GM19438 (cell line): ENCODE measurements at regions not wholly inside any gene's neighbourhood (a gene's known extent, or its start where the extent isn't known, plus 50 kb on each side); places are given as distances from the start of the nearest gene placed in this dataset.
"Not testable (repeated sequence)": the region's sequence is repeated elsewhere in the genome, so short reads cannot be mapped to it uniquely, and the experiment has no call there.

Source experiments
- ATAC-seq: cut with Tn5 transposase; IDR thresholded peaks from one replicate; pipeline ENCODE4 v1.9.1; 2021; ENCODE audit warnings: low read depth; ENCODE audit not compliant: unreplicated experiment

DNA sequence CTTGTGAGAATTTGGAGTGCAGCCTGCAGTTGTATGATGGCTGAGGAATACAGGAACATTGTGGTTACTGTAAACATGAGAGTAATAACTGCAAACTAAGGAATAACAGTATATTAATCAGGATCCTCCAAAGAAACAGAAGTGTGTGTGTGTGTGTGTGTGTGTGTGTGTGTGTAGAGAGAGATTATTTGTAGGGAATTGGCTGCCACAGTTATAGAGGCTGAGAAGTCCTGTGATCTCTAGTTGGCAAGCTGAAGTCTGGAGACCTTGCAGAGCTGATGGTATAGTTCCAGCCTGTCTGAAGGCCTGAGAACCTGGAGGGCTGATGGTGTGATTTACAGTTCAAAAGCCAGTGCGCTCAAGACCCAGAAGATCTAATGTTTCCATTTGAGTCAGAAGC lies 273.3 kb upstream of the FRG1 start:
- not testable (repeated sequence) for ATAC-seq

DNA sequence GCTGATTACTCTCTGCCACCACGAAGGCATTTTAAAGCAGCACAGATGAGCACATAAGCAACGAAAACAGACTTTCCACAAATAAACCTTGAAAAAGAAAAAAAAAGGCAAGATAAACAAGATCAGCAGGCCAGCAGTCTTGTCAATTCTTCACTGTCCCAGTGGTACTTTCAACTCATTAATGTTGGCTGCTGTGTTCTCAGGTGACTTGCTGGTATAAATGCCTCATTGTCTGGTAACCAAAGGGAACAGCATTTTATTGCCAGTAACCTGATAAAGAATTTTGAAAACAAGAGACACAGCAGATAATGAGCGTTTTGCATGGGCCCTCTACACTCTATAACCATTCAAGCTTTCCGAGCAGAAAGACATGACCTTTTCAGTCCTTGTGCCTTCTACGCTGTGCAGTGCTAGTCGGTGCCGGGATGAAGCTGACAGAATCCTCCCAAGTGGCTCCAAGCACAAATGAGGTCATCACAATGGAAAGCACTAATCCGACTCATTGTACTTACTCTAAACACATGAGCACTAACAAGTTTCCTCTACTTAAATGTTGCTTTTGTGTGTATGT lies 242.9 kb upstream of the FRG1 start:
- ATAC-seq, result not testable (repeated sequence)

GRCh38 chr4:189703000-189703399 lies 237.7 kb upstream of the FRG1 start:
- not testable (repeated sequence) for ATAC-seq

GRCh38 chr4:189706821-189707220 lies 233.9 kb upstream of the FRG1 start:
- not testable (repeated sequence) for ATAC-seq

- not testable (repeated sequence) for ATAC-seq
These were observed 233.4 kb upstream of the FRG1 start for GRCh38 chr4:189707227-189707626.

DNA sequence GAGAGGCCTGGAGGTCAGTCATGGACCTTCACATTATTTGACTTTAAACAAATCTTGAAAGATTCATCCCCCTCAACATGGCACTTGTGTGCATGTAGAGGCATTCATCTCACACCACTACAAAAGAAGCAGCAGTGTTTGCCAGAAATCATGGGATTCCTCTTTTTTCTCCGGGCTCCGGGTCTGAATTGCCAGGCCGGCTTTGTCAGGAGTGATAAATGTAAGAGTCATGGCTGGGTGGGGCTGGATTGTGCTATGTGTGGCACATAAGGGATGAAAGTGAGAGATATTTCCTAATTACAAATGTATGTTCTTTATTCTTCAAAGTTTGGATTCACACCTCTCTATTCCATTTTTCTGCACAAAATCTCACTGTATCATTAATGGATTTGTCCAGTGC lies 228.7 kb upstream of the FRG1 start:
- not testable (repeated sequence) for ATAC-seq

DNA sequence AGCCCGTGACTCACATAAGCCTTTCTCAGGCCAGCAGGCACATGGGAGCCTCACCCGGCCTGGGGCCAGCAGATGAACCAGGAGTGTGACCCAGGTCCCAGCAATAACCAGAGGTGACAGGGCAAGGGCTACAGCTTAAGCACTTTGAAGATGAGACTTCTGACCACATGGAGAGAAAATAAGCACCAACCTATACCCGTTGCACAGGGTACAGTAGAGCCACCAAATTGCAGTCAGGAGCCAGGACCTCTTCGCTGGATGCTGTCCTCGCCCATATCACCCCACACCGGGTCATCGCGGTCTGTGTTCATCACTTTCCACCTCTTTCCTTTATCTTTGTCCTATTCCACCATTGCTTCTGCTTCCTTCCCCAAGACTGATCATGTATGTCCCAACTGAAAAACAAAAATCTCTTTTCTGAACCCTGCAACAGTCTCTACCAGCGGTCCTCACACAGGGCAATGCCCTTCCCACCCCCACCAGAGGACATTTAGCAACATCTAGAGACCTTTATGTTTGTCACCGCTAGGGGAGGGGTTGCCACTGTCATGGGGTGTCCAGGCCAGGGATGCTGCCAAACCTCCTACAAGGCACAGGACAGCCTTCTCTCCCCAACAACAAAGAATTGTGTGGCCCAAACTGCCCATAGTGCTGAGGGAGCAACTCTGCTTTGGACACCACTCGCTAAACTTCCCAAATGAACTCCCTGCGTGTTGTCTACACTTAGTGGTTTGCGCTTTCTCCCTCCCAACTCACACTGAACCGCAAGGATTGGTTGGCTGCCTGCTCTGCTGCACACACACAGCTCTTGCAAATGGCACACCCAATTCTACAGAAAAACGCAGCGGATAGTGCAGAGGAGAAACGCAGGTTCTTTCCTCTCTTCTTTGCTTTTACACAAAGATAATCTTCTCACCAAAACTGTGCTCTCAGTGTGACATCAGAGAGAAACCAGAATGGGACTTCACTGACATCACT lies 219.4 kb upstream of the FRG1 start:
- ATAC-seq, result not testable (repeated sequence)

DNA sequence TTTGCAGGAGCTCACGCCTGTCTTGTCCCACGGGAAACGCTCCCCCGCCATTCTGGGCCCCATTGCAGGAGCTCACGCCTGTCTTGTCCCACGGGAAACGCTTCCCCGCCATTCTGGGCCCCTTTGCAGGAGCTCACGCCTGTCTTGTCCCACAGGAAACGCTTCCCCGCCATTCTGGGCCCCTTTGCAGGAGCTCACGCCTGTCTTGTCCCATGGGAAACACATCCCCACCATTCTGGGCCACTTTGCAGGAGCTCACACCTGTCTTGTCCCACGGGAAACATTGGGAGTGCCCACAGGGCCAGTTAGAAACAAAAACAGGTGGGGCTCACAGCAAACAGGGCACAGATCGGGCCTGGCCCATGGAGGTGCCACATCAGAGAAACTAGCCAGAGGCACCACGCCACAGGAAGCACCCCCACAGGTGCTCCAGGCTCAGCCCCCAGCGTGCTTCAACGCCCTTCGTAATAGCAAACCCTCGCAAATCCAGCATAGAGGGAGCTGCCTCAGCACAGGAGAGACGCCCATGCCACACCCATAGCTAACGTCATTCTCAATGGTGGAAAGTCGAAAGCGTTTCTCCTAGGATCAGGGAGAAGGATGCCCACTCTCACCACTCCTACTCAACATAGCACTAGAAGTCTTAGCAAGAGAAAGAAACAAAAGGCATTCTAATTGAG lies 218.2 kb upstream of the FRG1 start:
- not testable (repeated sequence) for ATAC-seq

DNA sequence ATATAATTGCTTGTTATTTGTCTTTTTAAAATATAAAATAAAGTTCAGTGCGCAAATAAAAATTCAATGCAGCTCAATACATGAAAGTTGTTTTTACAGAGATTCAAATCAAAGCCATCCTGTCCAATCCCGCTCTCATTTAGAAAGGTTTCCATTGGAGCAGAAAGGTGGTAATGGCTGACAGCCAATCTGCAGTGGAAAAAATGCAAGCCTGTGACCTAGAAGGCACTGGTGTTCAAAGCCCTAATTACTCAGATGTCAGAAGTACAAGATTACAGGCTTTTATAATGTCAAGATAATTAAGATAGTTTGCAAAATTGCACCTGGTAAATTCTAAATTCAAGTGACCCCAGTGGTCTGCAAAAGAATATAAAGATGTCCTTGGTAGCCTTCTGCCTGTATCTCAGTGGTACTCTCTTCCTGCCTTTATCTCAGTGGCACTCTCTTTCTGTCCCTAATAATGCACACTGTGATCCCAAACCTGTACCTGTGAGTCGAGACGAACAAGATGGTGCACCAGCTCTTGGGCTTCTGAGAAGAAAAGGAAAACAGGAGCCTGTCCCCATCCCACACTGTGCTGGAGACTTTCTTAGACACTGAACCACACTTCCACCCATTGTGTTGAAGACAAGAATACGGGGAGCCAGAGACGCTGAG lies 212.6 kb upstream of the FRG1 start:
- ATAC-seq, result not testable (repeated sequence)

DNA sequence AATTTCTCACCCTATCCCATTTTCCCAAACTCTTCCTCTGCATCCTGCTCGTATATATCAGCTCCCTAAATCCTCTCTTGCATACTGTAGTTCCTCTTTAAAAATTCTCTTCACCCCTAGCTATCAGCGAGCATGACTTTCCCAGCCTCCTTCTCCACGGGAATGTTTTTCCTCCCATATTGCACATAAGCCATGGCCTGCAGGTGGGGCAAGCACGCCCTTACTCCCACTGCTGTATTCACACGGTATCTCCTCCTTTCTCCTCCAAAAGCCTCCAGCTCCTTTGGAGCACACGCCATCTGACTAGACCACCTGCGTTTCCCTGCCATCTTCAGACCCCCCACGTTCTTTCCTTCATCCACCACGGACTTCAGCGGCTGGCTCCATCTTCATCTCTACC lies 208.7 kb upstream of the FRG1 start:
- not testable (repeated sequence) for ATAC-seq

DNA sequence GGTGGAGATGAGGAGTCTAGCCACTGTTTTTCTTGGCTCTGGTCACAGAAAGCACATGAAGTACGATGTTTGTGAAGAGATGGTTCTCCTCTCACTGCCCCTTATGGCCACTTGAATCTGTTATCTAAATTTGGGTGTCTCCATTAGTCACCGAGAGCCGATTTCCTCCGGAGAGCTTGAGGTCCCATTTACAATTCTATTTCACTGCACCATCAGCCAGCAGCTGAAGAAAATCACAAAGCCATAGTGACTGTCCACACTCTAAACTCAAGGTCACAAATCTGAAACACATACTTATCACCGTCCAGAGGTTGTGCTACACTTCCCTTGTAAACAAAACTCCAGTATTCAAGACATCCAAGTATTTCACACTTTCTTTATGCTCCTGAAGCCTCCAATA lies 207.2 kb upstream of the FRG1 start:
- ATAC-seq, result not testable (repeated sequence)

- not testable (repeated sequence) for ATAC-seq
These were observed 205.9 kb upstream of the FRG1 start for GRCh38 chr4:189734648-189735267.

- ATAC-seq, result not testable (repeated sequence)
These were observed 204.0 kb upstream of the FRG1 start for GRCh38 chr4:189736656-189737055.

GRCh38 chr4:189740118-189740517 lies 200.6 kb upstream of the FRG1 start:
- ATAC-seq, result not testable (repeated sequence)

DNA sequence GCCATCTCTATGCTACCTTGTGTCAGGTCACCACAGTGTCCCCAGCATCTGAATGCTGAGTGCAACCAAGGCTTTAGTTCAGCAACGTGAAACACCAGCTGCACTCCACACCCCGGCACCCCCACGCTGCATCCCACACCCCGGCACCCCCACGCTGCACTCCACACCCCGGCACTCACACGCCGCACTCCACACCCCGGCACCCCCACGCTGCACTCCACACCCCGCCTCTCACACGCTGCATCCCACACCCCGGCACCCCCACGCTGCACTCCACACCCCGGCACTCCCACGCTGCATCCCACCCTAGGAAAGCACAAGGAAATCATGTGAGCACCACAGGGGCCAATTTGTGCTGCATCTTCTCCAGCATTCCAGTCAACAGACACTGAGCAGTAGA lies 199.8 kb upstream of the FRG1 start:
- ATAC-seq, result no peak

- not testable (repeated sequence) for ATAC-seq
These were observed 187.6 kb upstream of the FRG1 start for GRCh38 chr4:189753092-189753491.

GRCh38 chr4:189763583-189763982 lies 177.1 kb upstream of the FRG1 start:
- no peak for ATAC-seq

DNA sequence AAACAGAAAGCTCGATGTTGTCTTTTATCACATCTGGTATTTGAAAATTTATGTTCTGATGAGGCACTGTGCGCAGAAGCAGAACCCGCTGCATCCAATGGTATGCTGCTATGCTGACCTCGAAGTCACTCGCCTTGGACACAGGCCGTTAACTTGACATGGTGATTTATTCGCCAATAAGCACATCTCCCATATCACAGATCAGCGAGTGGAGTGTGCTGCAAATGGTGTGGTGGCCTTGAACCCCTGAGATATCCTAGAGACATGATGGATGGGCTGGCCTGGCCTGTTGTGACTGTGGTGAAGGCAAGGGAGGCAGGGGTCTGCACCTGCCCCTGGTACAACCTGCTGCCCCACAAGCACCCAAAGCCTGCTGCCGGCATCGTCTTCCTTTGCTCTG lies 175.4 kb upstream of the FRG1 start:
- ATAC-seq, result no peak

GRCh38 chr4:189765736-189766135 lies 174.9 kb upstream of the FRG1 start:
- no peak for ATAC-seq

- ATAC-seq, result no peak
These were observed 172.7 kb upstream of the FRG1 start for GRCh38 chr4:189767941-189768340.
